IMR-90 (cell line): ENCODE measurements at regions not wholly inside any gene's neighbourhood (a gene's known extent, or its start where the extent isn't known, plus 50 kb on each side); places are given as distances from the start of the nearest gene placed in this dataset.

Source experiments
- ATAC-seq: fragments of 200-7000 bp; cut with Tn5 transposase; 2 replicates; pipeline ENCODE4 v1.9.1; 2020; ENCODE audit warnings: low read depth, mild to moderate bottlenecking, moderate library complexity
- BruUV-seq: library from RNA; stranded (reverse); fragments of 400-500 nt; replicated peaks from 2 replicates; lab custom pipeline; 2021; lab: Mats Ljungman, UMichigan
- CTCF ChIA-PET: fragments of 300-600 bp; formaldehyde crosslinking; extraction: SDS; loops from one replicate; lab custom pipeline; 2021; ENCODE audit warnings: antibody characterized with exemption; lab: Yijun Ruan, JAX
- POLR2A ChIA-PET: fragments of 300-600 bp; sonication (Branson Sonifier 250); formaldehyde crosslinking; loops from one replicate; lab custom pipeline; 2022; ENCODE audit warnings: antibody characterized with exemption; ENCODE audit not compliant: unreplicated experiment; lab: Charles Lee
- DNase-seq: peaks from one replicate; pipeline ENCODE4 v3.0.0; 2013
- H2AFZ ChIP-seq: replicated peaks from 2 replicates; pipeline ENCODE3; 2013; ENCODE audit warnings: low read length, mild to moderate bottlenecking; ENCODE audit not compliant: poor library complexity
- H2AK5ac ChIP-seq: 2 replicates; pipeline ENCODE4 v1.6.1; 2013; ENCODE audit warnings: low read depth, low read length, inconsistent platforms
- H2AK9ac ChIP-seq: replicated peaks from 2 replicates; pipeline ENCODE3; 2013; ENCODE audit warnings: mild to moderate bottlenecking, low read depth, low read length, moderate library complexity; ENCODE audit not compliant: poor library complexity
- H2BK120ac ChIP-seq: 2 replicates; pipeline ENCODE4 v1.6.1; 2013; ENCODE audit warnings: low read depth, low read length, inconsistent platforms
- H2BK15ac ChIP-seq: 3 replicates; pipeline ENCODE4 v1.6.1; 2013; ENCODE audit warnings: low read depth, low read length, inconsistent platforms
- H2BK20ac ChIP-seq: 2 replicates; pipeline ENCODE4 v1.6.1; 2013; ENCODE audit warnings: low read depth, mild to moderate bottlenecking, inconsistent platforms, low read length, moderate library complexity
- H2BK5ac ChIP-seq: 2 replicates; pipeline ENCODE4 v1.6.1; 2013; ENCODE audit warnings: mild to moderate bottlenecking, low read depth, low read length, inconsistent platforms; ENCODE audit not compliant: poor library complexity, severe bottlenecking
- H3K14ac ChIP-seq: replicated peaks from 2 replicates; pipeline ENCODE4 v1.6.1; 2013; ENCODE audit warnings: low read depth, low read length, inconsistent platforms
- H3K18ac ChIP-seq: 2 replicates; pipeline ENCODE4 v1.6.1; 2013; ENCODE audit warnings: low read depth, low read length, control low read depth
- H3K23ac ChIP-seq: 2 replicates; pipeline ENCODE4 v1.6.1; 2013; ENCODE audit warnings: low read depth, low read length, inconsistent platforms
- H3K27ac ChIP-seq: 2 replicates; pipeline ENCODE4 v1.5.1; 2013; ENCODE audit warnings: mild to moderate bottlenecking, control low read depth, low read length; ENCODE audit not compliant: insufficient read depth
- H3K27me3 ChIP-seq: 2 replicates; pipeline ENCODE4 v1.6.1; 2013; ENCODE audit warnings: low read length; ENCODE audit not compliant: control insufficient read depth, insufficient read depth
- H3K36me3 ChIP-seq: 2 replicates; pipeline ENCODE4 v1.6.1; 2013; ENCODE audit warnings: low read length, mixed read lengths; ENCODE audit not compliant: control insufficient read depth, insufficient read depth
- H3K4ac ChIP-seq: 2 replicates; pipeline ENCODE4 v1.6.1; 2013; ENCODE audit warnings: low read depth, low read length, inconsistent platforms
- H3K4me1 ChIP-seq: 2 replicates; pipeline ENCODE4 v1.6.1; 2013; ENCODE audit warnings: low read length, mixed read lengths; ENCODE audit not compliant: control insufficient read depth, insufficient read depth
- H3K4me2 ChIP-seq: 2 replicates; pipeline ENCODE4 v1.6.1; 2013; ENCODE audit warnings: low read depth, mild to moderate bottlenecking, control low read depth, low read length, moderate library complexity
- H3K4me3 ChIP-seq: 2 replicates; pipeline ENCODE4 v1.5.1; 2013; ENCODE audit warnings: low read depth, mild to moderate bottlenecking, control low read depth, low read length, moderate library complexity; ENCODE audit not compliant: insufficient read depth
- H3K56ac ChIP-seq: 2 replicates; pipeline ENCODE4 v1.6.1; 2013; ENCODE audit warnings: low read length, inconsistent platforms; ENCODE audit not compliant: insufficient read depth; ENCODE audit errors: extremely low read depth
- H3K79me1 ChIP-seq, 2 experiments: 2 replicates each; pipeline ENCODE4 v1.6.1; 2013; ENCODE audit warnings: low read length in 2 of 2, inconsistent platforms in 1 of 2, low read depth in 1 of 2
- H3K9ac ChIP-seq: 2 replicates; pipeline ENCODE4 v1.6.1; 2013; ENCODE audit warnings: low read depth, low read length, control low read depth
- H3K9me1 ChIP-seq: 2 replicates; pipeline ENCODE4 v1.6.1; 2013; ENCODE audit warnings: low read length, inconsistent platforms; ENCODE audit not compliant: insufficient read depth
- H3K9me3 ChIP-seq: 2 replicates; pipeline ENCODE4 v1.6.1; 2013; ENCODE audit warnings: low read length; ENCODE audit not compliant: control insufficient read depth, insufficient read depth
- H4K20me1 ChIP-seq: 2 replicates; pipeline ENCODE4 v1.6.1; 2013; ENCODE audit warnings: low read length, inconsistent platforms; ENCODE audit not compliant: insufficient read depth
- H4K5ac ChIP-seq: 2 replicates; pipeline ENCODE4 v1.6.1; 2013; ENCODE audit warnings: mild to moderate bottlenecking, low read depth, low read length, control low read depth
- H4K8ac ChIP-seq, 2 experiments: 2 replicates each; pipeline ENCODE4 v1.6.1; 2013; ENCODE audit warnings: low read depth in 2 of 2, low read length in 2 of 2, control low read depth in 1 of 2, inconsistent platforms in 1 of 2
- H4K91ac ChIP-seq: 2 replicates; pipeline ENCODE4 v1.6.1; 2013; ENCODE audit warnings: low read depth, low read length, inconsistent platforms; ENCODE audit not compliant: insufficient read depth
- CTCF ChIP-seq: conservative IDR thresholded peaks from 2 replicates; pipeline ENCODE4 v1.5.1; 2012; ENCODE audit warnings: mild to moderate bottlenecking, low read depth, low read length, improper control_type of control experiment
- MAZ ChIP-seq: IDR thresholded peaks from 2 replicates; pipeline ENCODE4 v1.6.1; 2012; ENCODE audit warnings: low read depth, mild to moderate bottlenecking, low read length, improper control_type of control experiment, moderate library complexity, borderline replicate concordance
- NFE2L2 ChIP-seq: fragments of 150-350 bp; IDR thresholded peaks from 2 replicates; pipeline ENCODE4 v1.6.1; 2016; ENCODE audit warnings: low read depth, mild to moderate bottlenecking, low read length
- USF2 ChIP-seq: fragments of 150-350 bp; IDR thresholded peaks from 2 replicates; pipeline ENCODE4 v1.6.1; 2017; ENCODE audit warnings: mild to moderate bottlenecking, antibody characterized with exemption, low read length, low read depth
- WGBS, 2 experiments: methylation state at CpG; one replicate each; pipeline versions ENCODE4 v1.1.5 to v1.1.7; 2013; ENCODE audit warnings: missing lambda C conversion rate in 2 of 2; ENCODE audit not compliant: insufficient read length in 1 of 2; ENCODE audit errors: extremely low coverage in 2 of 2; 5-methylcytosine and 5-hydroxymethylcytosine counted together
- dilution Hi-C: fragments of 300-500 bp; cut with HindIII; formaldehyde crosslinking; loops from one replicate; pipeline ENCODE4 v1.14.3; 2018; ENCODE audit warnings: low sequenced_read_pairs; ENCODE audit not compliant: unreplicated experiment
- in situ Hi-C: fragments of 300-500 bp; cut with MboI; formaldehyde crosslinking; loops from 3 replicates; pipeline ENCODE4 v1.14.3; 2019; ENCODE audit warnings: low sequenced_read_pairs, inconsistent platforms, mixed read lengths
- intact Hi-C: fragments of 100-400 bp; cut with micrococcal nuclease; formaldehyde crosslinking; loops from 2 replicates; pipeline ENCODE4 v1.10.0; 2022

- Histone ChIP-seq H2BK120ac (no peak overlapping the region), H3K9me1 (no peaks in the 10 kb centered on the region), H3K36me3 (no peaks in the 10 kb centered on the region), H2AK5ac (no peak overlapping the region), H2BK5ac (no peak overlapping the region), H3K4ac (no peak overlapping the region), H4K91ac (no peak overlapping the region), H4K8ac (no peak overlapping the region), H3K18ac (no peak overlapping the region), H2AK9ac (no peak overlapping the region), H3K79me1 (no peaks in the 10 kb centered on the region), H3K27ac (no peak overlapping the region), H4K5ac (no peak overlapping the region), H4K20me1 (no peaks in the 10 kb centered on the region), H3K9ac (no peak overlapping the region), H2BK15ac (no peak overlapping the region), H3K14ac (no peak overlapping the region), H3K9me3 (peaks cover 2% of the 10 kb centered on the region; the same call in 1 of the 2 replicates), H3K4me3 (no peak overlapping the region), H2AFZ (no peak overlapping the region), H3K23ac (no peak overlapping the region), H3K56ac (no peak overlapping the region), H2BK20ac (no peak overlapping the region), H3K4me1 (no peaks in the 10 kb centered on the region), H3K27me3 (no peaks in the 10 kb centered on the region), H3K4me2 (no peak overlapping the region)
- CTCF ChIA-PET = no interaction called here
- DNase-seq (no peak), ATAC-seq (no peak)
- dilution Hi-C loops = no loop called here
- no TSS peak for BruUV-seq
- POLR2A ChIA-PET = no interaction called here
- intact Hi-C loops = no loop called here
- TF ChIP-seq MAZ (no peak), USF2 (no peak), NFE2L2 (no peak), CTCF (no peak)
- WGBS, 2 experiments = no CpG with 5 or more reads among the region's 5 CpGs
- in situ Hi-C loops = no loop called here
Observed at GRCh38 chrX:122421434-122422121, 762.5 kb upstream of the GRIA3 start.
